H9 (cell line): ENCODE measurements at regions not wholly inside any gene's neighbourhood (a gene's known extent, or its start where the extent isn't known, plus 50 kb on each side); places are given as distances from the start of the nearest gene placed in this dataset.

ENCODE experiments used
- DNase-seq: peaks from one replicate; pipeline ENCODE4 v3.0.0-alpha.2; 2017
- H2AFZ ChIP-seq: one replicate; pipeline ENCODE4 v1.6.1; 2013; ENCODE audit warnings: mild to moderate bottlenecking, low read length, control low read depth, moderate library complexity
- H2AK5ac ChIP-seq: 2 replicates; pipeline ENCODE4 v1.6.1; 2013; ENCODE audit warnings: low read length, control low read depth, mixed read lengths; ENCODE audit not compliant: insufficient read length
- H2BK120ac ChIP-seq: one replicate; pipeline ENCODE4 v1.6.1; 2013; ENCODE audit warnings: low read depth, mild to moderate bottlenecking, low read length, control low read depth, inconsistent platforms; ENCODE audit not compliant: poor library complexity, severe bottlenecking
- H2BK12ac ChIP-seq: 2 replicates; pipeline ENCODE4 v1.6.1; 2013; ENCODE audit warnings: low read length, control low read depth, mixed read lengths, low read depth; ENCODE audit not compliant: insufficient read length
- H2BK15ac ChIP-seq: 2 replicates; pipeline ENCODE4 v1.6.1; 2013; ENCODE audit warnings: low read depth, low read length, control low read depth
- H2BK20ac ChIP-seq: one replicate; pipeline ENCODE4 v1.6.1; 2013; ENCODE audit warnings: low read depth, mild to moderate bottlenecking, low read length, control low read depth, inconsistent platforms; ENCODE audit not compliant: poor library complexity, severe bottlenecking
- H2BK5ac ChIP-seq: 2 replicates; pipeline ENCODE4 v1.6.1; 2013; ENCODE audit warnings: low read length, control low read depth, mixed read lengths; ENCODE audit not compliant: insufficient read length
- H3K14ac ChIP-seq: 2 replicates; pipeline ENCODE4 v1.6.1; 2013; ENCODE audit warnings: low read length, control low read depth; ENCODE audit not compliant: insufficient read depth
- H3K18ac ChIP-seq: 2 replicates; pipeline ENCODE4 v1.6.1; 2013; ENCODE audit warnings: low read depth, mild to moderate bottlenecking, mixed read lengths, low read length, control low read depth; ENCODE audit not compliant: insufficient read length
- H3K23ac ChIP-seq: 2 replicates; pipeline ENCODE4 v1.6.1; 2013; ENCODE audit warnings: low read length, control low read depth, mixed read lengths, low read depth; ENCODE audit not compliant: insufficient read length
- H3K23me2 ChIP-seq: 2 replicates; pipeline ENCODE4 v1.6.1; 2013; ENCODE audit warnings: low read depth, mild to moderate bottlenecking, mixed read lengths, low read length, control low read depth; ENCODE audit not compliant: insufficient read length, poor library complexity, severe bottlenecking
- H3K27ac ChIP-seq: 2 replicates; pipeline ENCODE4 v1.5.1; 2013; ENCODE audit warnings: low read length, control low read depth, mixed read lengths, low read depth; ENCODE audit not compliant: insufficient read length
- H3K27me3 ChIP-seq: 2 replicates; pipeline ENCODE4 v1.6.1; 2013; ENCODE audit warnings: low read length, control low read depth, inconsistent platforms; ENCODE audit not compliant: insufficient read depth
- H3K4ac ChIP-seq: 2 replicates; pipeline ENCODE4 v1.6.1; 2013; ENCODE audit warnings: low read depth, mild to moderate bottlenecking, control low read depth, inconsistent platforms, low read length, moderate library complexity
- H3K4me1 ChIP-seq: 2 replicates; pipeline ENCODE4 v1.6.1; 2013; ENCODE audit warnings: low read length, control low read depth, inconsistent platforms; ENCODE audit not compliant: insufficient read depth
- H3K4me2 ChIP-seq: 2 replicates; pipeline ENCODE4 v1.6.1; 2013; ENCODE audit warnings: low read length, control low read depth, mixed read lengths; ENCODE audit not compliant: insufficient read length, insufficient read depth
- H3K56ac ChIP-seq: 2 replicates; pipeline ENCODE4 v1.6.1; 2013; ENCODE audit warnings: low read depth, mild to moderate bottlenecking, mixed read lengths, low read length, control low read depth; ENCODE audit not compliant: insufficient read length
- H3K79me1 ChIP-seq: 2 replicates; pipeline ENCODE4 v1.6.1; 2013; ENCODE audit warnings: low read depth, mild to moderate bottlenecking, moderate library complexity, low read length, control low read depth, inconsistent platforms; ENCODE audit not compliant: insufficient read depth, poor library complexity, severe bottlenecking
- H3K79me2 ChIP-seq: 2 replicates; pipeline ENCODE4 v1.6.1; 2013; ENCODE audit warnings: low read length, control low read depth, inconsistent platforms; ENCODE audit not compliant: insufficient read depth
- H3K9ac ChIP-seq: 2 replicates; pipeline ENCODE4 v1.6.1; 2013; ENCODE audit warnings: low read length, control low read depth, mixed read lengths; ENCODE audit not compliant: insufficient read length; ENCODE audit errors: extremely low read depth
- H3K9me3 ChIP-seq: one replicate; pipeline ENCODE4 v1.6.1; 2013; ENCODE audit warnings: low read depth, low read length, inconsistent platforms; ENCODE audit not compliant: control insufficient read depth
- H3T11ph ChIP-seq: one replicate; pipeline ENCODE4 v1.6.1; 2013; ENCODE audit warnings: mild to moderate bottlenecking, low read length, control low read depth, inconsistent platforms
- H4K20me1 ChIP-seq: one replicate; pipeline ENCODE4 v1.6.1; 2013; ENCODE audit not compliant: control insufficient read depth, insufficient read length, insufficient read depth
- H4K5ac ChIP-seq: 2 replicates; pipeline ENCODE4 v1.6.1; 2013; ENCODE audit warnings: low read depth, mild to moderate bottlenecking, mixed read lengths, low read length, control low read depth; ENCODE audit not compliant: insufficient read length
- H4K8ac ChIP-seq: replicated peaks from 2 replicates; pipeline ENCODE4 v1.6.1; 2013; ENCODE audit warnings: low read length, control low read depth, mixed read lengths, low read depth; ENCODE audit not compliant: insufficient read length
- H4K91ac ChIP-seq: 2 replicates; pipeline ENCODE4 v1.6.1; 2013; ENCODE audit warnings: low read depth, mild to moderate bottlenecking, moderate library complexity, mixed read lengths, low read length, control low read depth; ENCODE audit not compliant: insufficient read length
- H3K27ac Mint-ChIP-seq, 3 experiments: 2 replicates in 2 of 3; 3 replicates in 1 of 3; pipeline ENCODE4 v1.8.0; 2020 to 2021; ENCODE audit warnings: mixed read lengths in 3 of 3, mild to moderate bottlenecking in 1 of 3, moderate library complexity in 1 of 3
- H3K27me3 Mint-ChIP-seq: 2 replicates; pipeline ENCODE4 v1.8.0; 2021; ENCODE audit warnings: low read depth, mild to moderate bottlenecking, moderate library complexity, mixed read lengths
- H3K36me3 Mint-ChIP-seq, 3 experiments: 2 replicates in 2 of 3; 3 replicates in 1 of 3; pipeline ENCODE4 v1.8.0; 2020 to 2021; ENCODE audit warnings: low read depth in 3 of 3, mixed read lengths in 3 of 3; ENCODE audit not compliant: insufficient read depth in 1 of 3
- H3K4me1 Mint-ChIP-seq, 2 experiments: 2 replicates each; pipeline ENCODE4 v1.8.0; 2020; ENCODE audit warnings: mixed read lengths in 2 of 2
- H3K4me3 Mint-ChIP-seq, 2 experiments: 2 replicates in 1 of 2; 3 replicates in 1 of 2; pipeline ENCODE4 v1.8.0; 2020 to 2021; ENCODE audit warnings: mild to moderate bottlenecking in 2 of 2, mixed read lengths in 2 of 2, moderate library complexity in 1 of 2
- H3K9me3 Mint-ChIP-seq, 2 experiments: 2 replicates in 1 of 2; 3 replicates in 1 of 2; pipeline ENCODE4 v1.8.0; 2020; ENCODE audit warnings: mild to moderate bottlenecking in 2 of 2, mixed read lengths in 2 of 2, moderate library complexity in 1 of 2
- WGBS: extraction: QIAGEN DNeasy Blood & Tissue Kit; methylation state at CpG from one replicate; pipeline ENCODE4 v1.1.7; 2013; ENCODE audit warnings: missing lambda C conversion rate, low lambda C conversion rate, mixed read lengths; ENCODE audit not compliant: insufficient read length; ENCODE audit errors: extremely low coverage; 5-methylcytosine and 5-hydroxymethylcytosine counted together
- TF ChIP-seq, protein P1 (sequence below): fragments of 200-600 bp; sonication (generic); conservative IDR thresholded peaks from 3 replicates; pipeline ENCODE4 v1.8.0; 2021; ENCODE audit warnings: antibody characterized with exemption, mild to moderate bottlenecking

DNA sequence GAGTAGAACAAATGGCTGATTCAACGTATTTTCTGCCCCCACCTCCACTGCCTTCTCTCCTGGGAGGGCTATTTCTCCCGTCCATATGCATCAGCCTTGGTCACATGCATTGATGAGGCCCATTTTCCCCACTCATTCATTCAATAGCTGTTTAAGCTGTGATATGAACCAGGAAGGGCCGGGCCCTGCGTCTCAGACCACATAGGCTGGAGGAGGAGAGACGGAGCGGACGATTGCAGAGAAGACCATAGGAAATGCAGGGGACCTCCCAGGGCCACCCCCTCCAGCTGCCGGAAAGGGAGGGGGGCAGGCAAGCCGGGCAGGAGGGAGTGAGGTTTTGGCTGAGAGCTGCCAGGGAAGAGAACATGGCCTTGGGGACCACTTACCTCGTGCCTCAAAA lies 104.4 kb upstream of the TMEM132D start:
- H4K8ac ChIP-seq, result no peak overlapping the region
- no peak overlapping the region for H2AFZ ChIP-seq
- H4K91ac ChIP-seq, result no peak overlapping the region
- Mint-ChIP-seq H3K9me3 (no peaks in the 10 kb centered on the region; a peak in 1 of 5 replicates), H3K27ac (no peak overlapping the region), H3K4me3 (no peak overlapping the region), H3K36me3 (no peaks in the 10 kb centered on the region; a peak in 1 of 7 replicates), H3K27me3 (peaks cover 48% of the 10 kb centered on the region), H3K4me1 (peaks cover 15 to 18% of the 10 kb centered on the region in 2 experiments)
- H4K5ac ChIP-seq, result no peak overlapping the region
- H2BK5ac ChIP-seq, result no peak overlapping the region
- H3K23me2 ChIP-seq, result no peaks in the 10 kb centered on the region
- H3K14ac ChIP-seq, result no peak overlapping the region
- no peak overlapping the region for H2BK20ac ChIP-seq
- no peaks in the 10 kb centered on the region for H3K9me3 ChIP-seq
- H3T11ph ChIP-seq, result no peak overlapping the region
- no peak overlapping the region for H3K27ac ChIP-seq
- no peaks in the 10 kb centered on the region; the same call in 1 of the 2 replicates for H3K4me1 ChIP-seq
- H3K4ac ChIP-seq, result no peak overlapping the region
- no peaks in the 10 kb centered on the region for H3K79me2 ChIP-seq
- no peak overlapping the region for H3K9ac ChIP-seq
- TF ChIP-seq, protein P1, sequence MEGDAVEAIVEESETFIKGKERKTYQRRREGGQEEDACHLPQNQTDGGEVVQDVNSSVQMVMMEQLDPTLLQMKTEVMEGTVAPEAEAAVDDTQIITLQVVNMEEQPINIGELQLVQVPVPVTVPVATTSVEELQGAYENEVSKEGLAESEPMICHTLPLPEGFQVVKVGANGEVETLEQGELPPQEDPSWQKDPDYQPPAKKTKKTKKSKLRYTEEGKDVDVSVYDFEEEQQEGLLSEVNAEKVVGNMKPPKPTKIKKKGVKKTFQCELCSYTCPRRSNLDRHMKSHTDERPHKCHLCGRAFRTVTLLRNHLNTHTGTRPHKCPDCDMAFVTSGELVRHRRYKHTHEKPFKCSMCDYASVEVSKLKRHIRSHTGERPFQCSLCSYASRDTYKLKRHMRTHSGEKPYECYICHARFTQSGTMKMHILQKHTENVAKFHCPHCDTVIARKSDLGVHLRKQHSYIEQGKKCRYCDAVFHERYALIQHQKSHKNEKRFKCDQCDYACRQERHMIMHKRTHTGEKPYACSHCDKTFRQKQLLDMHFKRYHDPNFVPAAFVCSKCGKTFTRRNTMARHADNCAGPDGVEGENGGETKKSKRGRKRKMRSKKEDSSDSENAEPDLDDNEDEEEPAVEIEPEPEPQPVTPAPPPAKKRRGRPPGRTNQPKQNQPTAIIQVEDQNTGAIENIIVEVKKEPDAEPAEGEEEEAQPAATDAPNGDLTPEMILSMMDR, result no peak
- no peak overlapping the region for H3K4me2 ChIP-seq
- no peak overlapping the region for H2AK5ac ChIP-seq
- no peak overlapping the region for H3K18ac ChIP-seq
- H2BK120ac ChIP-seq, result no peak overlapping the region
- H2BK15ac ChIP-seq, result no peak overlapping the region
- no peaks in the 10 kb centered on the region for H3K27me3 ChIP-seq
- H2BK12ac ChIP-seq, result no peak overlapping the region
- no peak for DNase-seq
- H4K20me1 ChIP-seq, result no peaks in the 10 kb centered on the region
- no peak overlapping the region for H3K23ac ChIP-seq
- WGBS, result no CpG with 5 or more reads among the region's 10 CpGs
- no peaks in the 10 kb centered on the region for H3K79me1 ChIP-seq
- no peak overlapping the region for H3K56ac ChIP-seq
